ENCODE measurements at regions not wholly inside any gene's neighbourhood (a gene's known extent, or its start where the extent isn't known, plus 50 kb on each side); places are given as distances from the start of the nearest gene placed in this dataset.
"Not testable (repeated sequence)": the region's sequence is repeated elsewhere in the genome, so short reads cannot be mapped to it uniquely, and the experiment has no call there.

DNA sequence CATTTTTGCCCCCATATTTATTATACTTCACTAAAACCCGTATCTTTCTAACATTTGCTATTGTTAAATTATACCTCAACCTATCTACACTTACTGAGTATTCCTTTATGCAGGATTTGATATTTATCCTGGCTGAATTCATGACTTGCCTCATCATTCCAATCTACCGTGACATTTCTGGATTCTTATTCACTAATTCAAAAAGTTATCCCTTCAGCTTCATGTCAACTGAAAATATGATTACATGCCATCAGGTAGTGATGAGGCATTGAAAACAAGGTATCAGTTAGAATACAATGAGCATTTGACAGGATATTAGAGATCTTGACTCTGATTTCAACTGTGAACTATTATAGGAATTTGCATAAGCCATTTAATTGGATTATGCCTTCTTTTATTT is 2171.9 kb upstream of the WWC1 start:
- H3K27ac ChIP-seq = no peak overlapping the region
- H3K27me3 ChIP-seq = no peaks in the 10 kb centered on the region
- H3K36me3 ChIP-seq (replicated peaks in 1 of 2) = no peaks in the 10 kb centered on the region
- no peak for DNase-seq
- 67 to 77% (median 70%) methylated on average over 2 of the region's 2 CpGs for WGBS, 4 donors
- no peaks in the 10 kb centered on the region for H3K9me3 ChIP-seq (replicated peaks in 1 of 3)
- no peak overlapping the region for H3K4me3 ChIP-seq
- TF ChIP-seq POLR2A (IDR thresholded peaks at IDR 0.05) = no peak
- TF ChIP-seq, protein P1, sequence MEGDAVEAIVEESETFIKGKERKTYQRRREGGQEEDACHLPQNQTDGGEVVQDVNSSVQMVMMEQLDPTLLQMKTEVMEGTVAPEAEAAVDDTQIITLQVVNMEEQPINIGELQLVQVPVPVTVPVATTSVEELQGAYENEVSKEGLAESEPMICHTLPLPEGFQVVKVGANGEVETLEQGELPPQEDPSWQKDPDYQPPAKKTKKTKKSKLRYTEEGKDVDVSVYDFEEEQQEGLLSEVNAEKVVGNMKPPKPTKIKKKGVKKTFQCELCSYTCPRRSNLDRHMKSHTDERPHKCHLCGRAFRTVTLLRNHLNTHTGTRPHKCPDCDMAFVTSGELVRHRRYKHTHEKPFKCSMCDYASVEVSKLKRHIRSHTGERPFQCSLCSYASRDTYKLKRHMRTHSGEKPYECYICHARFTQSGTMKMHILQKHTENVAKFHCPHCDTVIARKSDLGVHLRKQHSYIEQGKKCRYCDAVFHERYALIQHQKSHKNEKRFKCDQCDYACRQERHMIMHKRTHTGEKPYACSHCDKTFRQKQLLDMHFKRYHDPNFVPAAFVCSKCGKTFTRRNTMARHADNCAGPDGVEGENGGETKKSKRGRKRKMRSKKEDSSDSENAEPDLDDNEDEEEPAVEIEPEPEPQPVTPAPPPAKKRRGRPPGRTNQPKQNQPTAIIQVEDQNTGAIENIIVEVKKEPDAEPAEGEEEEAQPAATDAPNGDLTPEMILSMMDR (IDR thresholded peaks at IDR 0.05) = no peak
- H3K4me1 ChIP-seq (replicated peaks in 1 of 2) = no peaks in the 10 kb centered on the region
- intact Hi-C loops (cut with DNase I) = no loop called here

DNA sequence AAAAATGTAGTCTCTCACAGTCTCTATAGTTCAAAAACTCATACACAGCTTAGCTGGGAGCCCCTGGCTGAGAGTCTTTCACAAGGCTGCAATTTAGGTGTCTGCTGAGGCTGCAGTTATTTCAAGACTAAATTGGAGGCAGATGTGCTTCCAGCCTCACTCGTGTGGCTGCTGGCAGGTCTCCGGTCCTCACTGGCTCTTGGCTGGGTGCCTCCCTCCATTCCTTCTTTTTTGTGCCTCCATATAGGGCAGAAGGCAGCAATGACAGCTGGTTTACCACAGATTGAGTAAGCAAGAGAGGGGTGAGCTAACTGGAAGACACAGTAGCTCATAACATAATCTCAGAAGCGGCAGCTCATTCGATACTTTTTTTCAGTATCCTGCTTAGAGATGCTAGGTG is 2167.7 kb upstream of the WWC1 start:
- intact Hi-C loops (cut with DNase I) = no loop called here
- Histone ChIP-seq H3K27ac (no peak overlapping the region), H3K4me1 (replicated peaks in 1 of 2) (no peaks in the 10 kb centered on the region), H3K9me3 (replicated peaks in 1 of 3) (no peaks in the 10 kb centered on the region), H3K4me3 (no peak overlapping the region), H3K27me3 (no peaks in the 10 kb centered on the region), H3K36me3 (replicated peaks in 1 of 2) (no peaks in the 10 kb centered on the region)
- TF ChIP-seq, protein P1 (IDR thresholded peaks at IDR 0.05) = no peak
- TF ChIP-seq POLR2A (IDR thresholded peaks at IDR 0.05) = no peak
- 41 to 63% (median 61%) methylated on average over 4 of the region's 4 CpGs for WGBS, 4 donors
- no peak for DNase-seq

DNA sequence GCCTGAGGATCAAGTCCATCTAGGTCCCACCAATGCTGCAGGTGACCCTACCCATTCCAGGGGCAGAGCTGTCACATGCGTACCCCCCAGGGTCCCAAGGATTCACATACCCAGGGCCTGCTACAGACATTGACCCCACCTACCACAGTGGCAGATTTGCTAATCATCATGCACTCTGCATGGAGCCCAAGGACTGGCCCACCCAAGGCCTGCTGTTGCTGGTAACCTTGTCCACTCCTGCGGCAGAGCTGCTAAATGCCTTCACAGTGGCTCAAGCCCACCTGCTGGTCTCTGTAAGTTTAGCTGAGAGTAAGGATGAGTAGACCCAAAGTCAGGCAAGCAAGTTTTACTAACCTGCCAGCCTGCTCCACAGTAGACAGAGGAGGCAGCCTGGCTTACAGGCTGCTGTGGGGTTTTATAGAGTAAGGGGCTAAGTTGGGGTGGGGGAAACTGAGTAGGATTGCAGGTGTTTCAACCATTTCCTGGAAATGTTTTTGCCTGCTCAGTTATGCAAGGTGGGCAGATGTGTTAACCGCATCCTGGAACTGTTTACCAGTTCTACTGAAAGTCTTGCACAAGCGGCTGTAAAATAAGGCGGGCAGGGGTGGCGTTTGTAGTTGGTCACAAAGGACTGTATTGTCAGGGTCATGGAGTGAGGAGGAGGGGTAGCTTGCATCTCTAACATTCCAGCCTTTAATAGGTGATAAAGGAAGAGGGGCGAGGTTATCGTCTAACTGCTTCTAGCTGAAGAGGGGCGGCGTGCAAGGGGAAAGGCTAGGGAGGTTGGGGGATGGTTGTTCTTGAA is 2163.5 kb upstream of the WWC1 start:
- intact Hi-C loops (cut with DNase I) = no loop called here
- Histone ChIP-seq H3K4me1 (replicated peaks in 1 of 2) (no peaks in the 10 kb centered on the region), H3K36me3 (replicated peaks in 1 of 2) (no peaks in the 10 kb centered on the region), H3K9me3 (replicated peaks in 1 of 3) (no peaks in the 10 kb centered on the region), H3K27ac (no peak overlapping the region), H3K4me3 (no peak overlapping the region), H3K27me3 (no peaks in the 10 kb centered on the region)
- TF ChIP-seq, protein P1 (IDR thresholded peaks at IDR 0.05) = no peak
- no peak for TF ChIP-seq POLR2A (IDR thresholded peaks at IDR 0.05)
- no peak for DNase-seq
- 85 to 88% (median 88%) methylated on average over 9 to 10 of the region's 10 CpGs for WGBS, 4 donors

DNA sequence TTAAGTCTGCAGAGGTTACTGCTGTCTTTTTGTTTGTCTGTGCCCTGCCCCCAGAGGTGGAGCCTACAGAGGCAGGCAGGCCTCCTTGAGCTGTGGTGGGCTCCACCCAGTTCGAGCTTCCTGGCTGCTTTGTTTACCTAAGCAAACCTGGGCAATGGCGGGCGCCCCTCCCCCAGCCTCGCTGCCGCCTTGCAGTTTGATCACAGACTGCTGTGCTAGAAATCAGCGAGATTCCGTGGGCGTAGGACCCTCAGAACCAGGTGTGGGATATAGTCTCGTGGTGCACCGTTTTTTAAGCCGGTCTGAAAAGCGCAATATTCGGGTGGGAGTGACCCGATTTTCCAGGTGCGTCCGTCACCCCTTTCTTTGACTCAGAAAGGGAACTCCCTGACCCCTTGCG is 2146.3 kb upstream of the WWC1 start:
- WGBS, 4 donors = 71 to 93% (median 84%) methylated on average over 5 to 16 of the region's 17 CpGs
- H3K4me3 ChIP-seq; intact Hi-C loops (cut with DNase I); H3K9me3 ChIP-seq (replicated peaks in 1 of 3); H3K4me1 ChIP-seq (replicated peaks in 1 of 2); H3K27me3 ChIP-seq; H3K27ac ChIP-seq; H3K36me3 ChIP-seq (replicated peaks in 1 of 2); DNase-seq: not testable (repeated sequence)
